Heart right ventricle (tissue), 16 donors: ENCODE measurements at regions not wholly inside any gene's neighbourhood (a gene's known extent, or its start where the extent isn't known, plus 50 kb on each side); places are given as distances from the start of the nearest gene placed in this dataset.

Experiments
- ATAC-seq, 8 donors: fragments of 200-7000 bp; cut with Tn5 transposase; one replicate each; pipeline ENCODE4 v1.9.1; 2020; ENCODE audit warnings: mild to moderate bottlenecking in 8 of 8, moderate library complexity in 8 of 8, moderate number of reproducible peaks in 1 of 8
- DNase-seq, 2 donors: peaks; one replicate each; pipeline ENCODE4 v3.0.0-alpha.2; 2020
- H3K27ac ChIP-seq, 10 donors: fragments of 200-600 bp; sonication (generic) in 2 of 10; one replicate each; pipeline versions ENCODE4 v1.5.0 to v1.8.0; 2020 to 2022; ENCODE audit warnings: mild to moderate bottlenecking in 3 of 10
- H3K27me3 ChIP-seq, 7 donors: fragments of 200-600 bp; one replicate each; pipeline ENCODE4 v1.8.0; 2021 to 2022; ENCODE audit warnings: mild to moderate bottlenecking in 2 of 7
- H3K36me3 ChIP-seq, 9 donors: fragments of 200-600 bp; sonication (generic) in 1 of 9; one replicate each; pipeline versions ENCODE4 v1.5.0 to v1.8.0; 2020 to 2022; ENCODE audit warnings: mild to moderate bottlenecking in 2 of 9
- H3K4me1 ChIP-seq, 9 donors: fragments of 200-600 bp; sonication (generic) in 1 of 9; one replicate each; pipeline versions ENCODE4 v1.5.0 to v1.8.0; 2020 to 2022; ENCODE audit warnings: mild to moderate bottlenecking in 4 of 9
- H3K4me3 ChIP-seq, 10 donors: fragments of 200-600 bp; sonication (generic) in 2 of 10; one replicate each; pipeline versions ENCODE4 v1.5.0 to v1.8.0; 2020 to 2022; ENCODE audit warnings: mild to moderate bottlenecking in 7 of 10, moderate library complexity in 2 of 10
- H3K9me3 ChIP-seq, 11 donors: fragments of 200-600 bp in 10 of 11; sonication (generic) in 2 of 11; one replicate each; pipeline versions ENCODE4 v1.5.0 to v1.8.0; 2013 to 2022; ENCODE audit warnings: mild to moderate bottlenecking in 2 of 11, control low read depth in 1 of 11, moderate library complexity in 1 of 11
- WGBS, 2 donors: extraction: QIAGEN DNeasy Blood & Tissue Kit; methylation state at CpG; one replicate each; pipeline ENCODE4 v1.1.7; 2013; ENCODE audit warnings: inconsistent platforms in 1 of 2; 5-methylcytosine and 5-hydroxymethylcytosine counted together
- intact Hi-C, 10 donors: fragments of 100-400 bp; cut with DNase I; formaldehyde crosslinking; loops; one replicate each; pipeline versions ENCODE4 v1.11.1 to v1.14.2; 2022
- TF ChIP-seq, protein P1 (sequence below), 9 donors: fragments of 200-600 bp; sonication (generic) in 2 of 9; IDR thresholded peaks; one replicate each; pipeline versions ENCODE4 v1.5.0 to v1.8.0; 2021 to 2022; ENCODE audit warnings: antibody characterized with exemption in 9 of 9, mild to moderate bottlenecking in 5 of 9, moderate library complexity in 1 of 9
- donor health status: Arrhythmogenic right ventricular cardiomyopathy.
- donor health status: ischemic (EF 13 %, LVEDD 7.1; RV severe dilation, severe dysfunction).
- donor health status: healthy with polysubstance abuse.
- donor health status: DM: no; HTN: yes; CAD: no.
- donor health status: DM: no; HTN: no; CAD: no.
- donor health status: ischemic (EF 25% LVEDD 6.9; RV normal size, moderate dysfunction).
- donor health status: ischemic (EF 25% LVEDD 5.7; RV mildly dilated, moderate dysfunction).
- donor health status: healthy.
- donor health status: DM: yes; HTN: yes; CAD: no.
- donor health status: Ischemic cardiomyopathy.
- donor health status: ischemic (EF 35%, LVEDD 5.7; RV mildly dilated, moderate dysfunction).
- donor health status: nonischemic (EF 11% LVEDD 7.7; RV severe dilation, severe dysfunction).
- donor health status: DM: yes; HTN: yes; CAD: no.
- donor health status: PGD.
- donor health status: ischemic (EF 29% LVEDD 5.4; RV normal size, mild dysfunction).
- donor health status: nonischemic (EF 23%, LVEDD 6.1; RV moderate dilation, normal function).

DNA sequence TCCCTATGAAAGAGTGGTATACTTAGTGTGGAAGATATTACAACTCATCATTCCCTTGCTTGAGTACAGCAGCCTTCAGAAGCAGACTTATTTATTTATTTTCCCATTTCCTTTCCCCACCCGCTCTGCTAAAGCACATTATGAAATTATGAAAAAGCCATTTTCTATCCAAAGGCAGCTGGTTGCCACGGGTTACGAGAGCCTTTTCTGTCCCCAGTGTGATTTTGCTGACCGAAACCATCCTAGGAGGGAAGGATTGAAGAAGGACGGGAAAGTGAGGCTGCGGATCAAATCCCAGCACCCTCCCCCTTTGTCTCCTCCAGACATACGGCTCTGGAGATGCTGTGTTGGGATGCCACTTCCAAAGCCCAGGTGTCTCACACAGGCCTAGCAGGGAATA lies 246.9 kb downstream of the TLR4 start:
- WGBS, 2 donors = 86% methylated on average over 7 of the region's 7 CpGs
- intact Hi-C loops = no loop called here
- TF ChIP-seq, protein P1, sequence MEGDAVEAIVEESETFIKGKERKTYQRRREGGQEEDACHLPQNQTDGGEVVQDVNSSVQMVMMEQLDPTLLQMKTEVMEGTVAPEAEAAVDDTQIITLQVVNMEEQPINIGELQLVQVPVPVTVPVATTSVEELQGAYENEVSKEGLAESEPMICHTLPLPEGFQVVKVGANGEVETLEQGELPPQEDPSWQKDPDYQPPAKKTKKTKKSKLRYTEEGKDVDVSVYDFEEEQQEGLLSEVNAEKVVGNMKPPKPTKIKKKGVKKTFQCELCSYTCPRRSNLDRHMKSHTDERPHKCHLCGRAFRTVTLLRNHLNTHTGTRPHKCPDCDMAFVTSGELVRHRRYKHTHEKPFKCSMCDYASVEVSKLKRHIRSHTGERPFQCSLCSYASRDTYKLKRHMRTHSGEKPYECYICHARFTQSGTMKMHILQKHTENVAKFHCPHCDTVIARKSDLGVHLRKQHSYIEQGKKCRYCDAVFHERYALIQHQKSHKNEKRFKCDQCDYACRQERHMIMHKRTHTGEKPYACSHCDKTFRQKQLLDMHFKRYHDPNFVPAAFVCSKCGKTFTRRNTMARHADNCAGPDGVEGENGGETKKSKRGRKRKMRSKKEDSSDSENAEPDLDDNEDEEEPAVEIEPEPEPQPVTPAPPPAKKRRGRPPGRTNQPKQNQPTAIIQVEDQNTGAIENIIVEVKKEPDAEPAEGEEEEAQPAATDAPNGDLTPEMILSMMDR (IDR thresholded peaks at IDR 0.05) = no peak
- DNase-seq = no peak
- H3K4me1 ChIP-seq = no peaks in the 10 kb centered on the region
- H3K4me3 ChIP-seq = no peak overlapping the region
- no peak for ATAC-seq
- no peaks in the 10 kb centered on the region for H3K9me3 ChIP-seq
- H3K27me3 ChIP-seq = no peaks in the 10 kb centered on the region
- no peak overlapping the region for H3K27ac ChIP-seq
- H3K36me3 ChIP-seq = no peaks in the 10 kb centered on the region

DNA sequence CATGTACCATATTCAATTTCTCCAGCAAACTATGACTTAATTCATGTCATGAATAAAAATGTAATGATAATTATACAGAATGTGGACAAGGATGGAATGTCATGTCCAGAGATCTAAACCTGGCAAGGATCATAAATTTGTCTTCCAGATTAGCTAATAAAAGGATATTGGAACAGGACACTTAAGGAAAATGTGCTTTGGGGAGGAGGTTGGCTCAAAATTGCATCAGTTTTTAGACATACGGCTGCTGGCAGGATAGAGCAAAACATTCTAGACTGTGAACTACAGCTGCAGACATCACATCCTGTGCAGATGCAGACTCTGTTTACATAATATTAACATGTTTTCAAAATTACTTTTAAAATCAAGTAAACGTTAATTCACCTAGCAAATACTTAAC lies 248.4 kb downstream of the TLR4 start:
- Histone ChIP-seq H3K4me3 (no peak overlapping the region), H3K9me3 (no peaks in the 10 kb centered on the region), H3K27me3 (no peaks in the 10 kb centered on the region), H3K36me3 (no peaks in the 10 kb centered on the region), H3K27ac (no peak overlapping the region), H3K4me1 (no peaks in the 10 kb centered on the region)
- TF ChIP-seq, protein P1 (IDR thresholded peaks at IDR 0.05) = no peak
- intact Hi-C loops = no loop called here
- ATAC-seq = no peak
- WGBS, 2 donors = 38% methylated on average over 2 of the region's 2 CpGs
- no peak for DNase-seq

DNA sequence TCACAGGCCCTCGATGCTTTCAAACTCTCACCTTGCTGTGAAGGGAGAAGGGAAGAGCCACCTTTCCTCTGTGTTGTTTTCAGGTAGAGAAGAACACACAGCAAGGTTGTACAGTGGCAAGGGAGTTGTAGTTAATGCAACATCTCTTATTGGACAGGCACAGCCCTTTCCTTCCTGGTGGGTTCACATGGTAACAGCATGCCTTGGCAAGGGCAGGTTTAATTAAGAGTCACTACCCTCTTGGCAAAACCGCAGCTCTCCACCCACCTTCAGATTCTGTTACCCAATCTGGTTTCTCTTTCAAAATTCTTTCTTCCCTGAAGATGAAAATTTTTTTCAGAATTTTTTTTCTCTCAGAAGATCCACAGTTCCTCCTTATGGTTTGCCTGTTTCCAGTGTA lies 253.1 kb downstream of the TLR4 start:
- 74 to 76% methylated on average over 2 of the region's 2 CpGs for WGBS, 2 donors
- H3K9me3 ChIP-seq = no peaks in the 10 kb centered on the region
- no peak overlapping the region for H3K4me3 ChIP-seq
- no peaks in the 10 kb centered on the region for H3K36me3 ChIP-seq
- no peak for DNase-seq
- no peak overlapping the region for H3K27ac ChIP-seq
- intact Hi-C loops = no loop called here
- TF ChIP-seq, protein P1 (IDR thresholded peaks at IDR 0.05) = no peak
- no peak for ATAC-seq
- H3K4me1 ChIP-seq = no peaks in the 10 kb centered on the region
- H3K27me3 ChIP-seq = no peaks in the 10 kb centered on the region

DNA sequence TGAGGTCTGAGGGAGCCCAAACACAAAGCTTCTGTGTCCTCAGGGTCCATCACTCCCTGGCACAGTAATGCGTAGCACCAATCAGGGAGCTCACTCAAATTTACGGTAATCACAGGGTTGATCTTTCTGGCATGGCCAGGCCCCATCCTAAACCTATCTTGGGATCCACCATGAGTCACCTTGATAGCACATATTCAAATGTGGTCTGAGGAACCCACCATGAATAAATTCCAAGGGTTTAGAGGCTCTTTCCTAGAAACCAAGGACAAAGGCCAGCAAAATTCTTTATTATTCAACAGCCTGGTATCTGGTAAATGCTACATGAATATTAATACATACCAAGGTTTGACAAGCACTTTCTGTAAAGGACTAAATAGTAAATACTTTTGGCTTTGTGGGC lies 254.5 kb downstream of the TLR4 start:
- Histone ChIP-seq H3K9me3 (no peaks in the 10 kb centered on the region), H3K36me3 (no peaks in the 10 kb centered on the region), H3K4me3 (no peak overlapping the region), H3K27me3 (no peaks in the 10 kb centered on the region), H3K4me1 (no peaks in the 10 kb centered on the region), H3K27ac (no peak overlapping the region)
- intact Hi-C loops = no loop called here
- no peak for DNase-seq
- ATAC-seq = no peak
- 96 to 98% methylated on average over 2 of the region's 2 CpGs for WGBS, 2 donors
- TF ChIP-seq, protein P1 (IDR thresholded peaks at IDR 0.05) = no peak
